ENCODE measurements at regions not wholly inside any gene's neighbourhood (a gene's known extent, or its start where the extent isn't known, plus 50 kb on each side); places are given as distances from the start of the nearest gene placed in this dataset.

DNA sequence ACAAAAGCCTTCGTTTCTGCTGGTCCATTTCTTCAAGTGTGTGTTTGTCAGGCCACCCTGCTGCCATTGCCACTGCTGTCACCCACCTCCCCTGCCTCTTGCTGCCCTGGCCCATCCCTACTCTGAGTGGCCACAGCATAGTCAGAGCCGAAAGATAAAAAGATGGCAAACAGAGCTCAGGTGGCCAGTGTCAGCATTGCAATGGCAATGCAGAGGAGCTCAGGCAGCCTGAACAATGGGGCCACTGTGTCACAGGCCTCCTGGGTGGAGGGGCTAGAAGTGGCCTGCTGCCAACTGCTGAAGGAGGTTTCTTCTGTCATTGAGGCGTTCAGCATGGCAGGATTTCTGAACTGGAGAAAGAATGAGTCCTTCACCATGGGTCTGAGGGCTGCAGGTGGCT, 137.1 kb downstream of the CSNK2A3 start:
- ATAC-seq, result no peak
- TF ChIP-seq, protein P1, sequence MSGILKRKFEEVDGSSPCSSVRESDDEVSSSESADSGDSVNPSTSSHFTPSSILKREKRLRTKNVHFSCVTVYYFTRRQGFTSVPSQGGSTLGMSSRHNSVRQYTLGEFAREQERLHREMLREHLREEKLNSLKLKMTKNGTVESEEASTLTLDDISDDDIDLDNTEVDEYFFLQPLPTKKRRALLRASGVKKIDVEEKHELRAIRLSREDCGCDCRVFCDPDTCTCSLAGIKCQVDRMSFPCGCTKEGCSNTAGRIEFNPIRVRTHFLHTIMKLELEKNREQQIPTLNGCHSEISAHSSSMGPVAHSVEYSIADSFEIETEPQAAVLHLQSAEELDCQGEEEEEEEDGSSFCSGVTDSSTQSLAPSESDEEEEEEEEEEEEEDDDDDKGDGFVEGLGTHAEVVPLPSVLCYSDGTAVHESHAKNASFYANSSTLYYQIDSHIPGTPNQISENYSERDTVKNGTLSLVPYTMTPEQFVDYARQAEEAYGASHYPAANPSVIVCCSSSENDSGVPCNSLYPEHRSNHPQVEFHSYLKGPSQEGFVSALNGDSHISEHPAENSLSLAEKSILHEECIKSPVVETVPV (CRISPR knock-in tag; IDR thresholded peaks at IDR 0.05), result no peak
- no peak for TF ChIP-seq BACH2 (CRISPR knock-in tag; IDR thresholded peaks at IDR 0.05; ENCODE audit: borderline replicate concordance)
- no peak for TF ChIP-seq PPARA (CRISPR knock-in tag; IDR thresholded peaks at IDR 0.05; ENCODE audit: borderline replicate concordance)
- TF ChIP-seq ARNTL (CRISPR knock-in tag; IDR thresholded peaks at IDR 0.05; ENCODE audit: borderline replicate concordance, low read depth), result no peak
- TF ChIP-seq, protein P2, sequence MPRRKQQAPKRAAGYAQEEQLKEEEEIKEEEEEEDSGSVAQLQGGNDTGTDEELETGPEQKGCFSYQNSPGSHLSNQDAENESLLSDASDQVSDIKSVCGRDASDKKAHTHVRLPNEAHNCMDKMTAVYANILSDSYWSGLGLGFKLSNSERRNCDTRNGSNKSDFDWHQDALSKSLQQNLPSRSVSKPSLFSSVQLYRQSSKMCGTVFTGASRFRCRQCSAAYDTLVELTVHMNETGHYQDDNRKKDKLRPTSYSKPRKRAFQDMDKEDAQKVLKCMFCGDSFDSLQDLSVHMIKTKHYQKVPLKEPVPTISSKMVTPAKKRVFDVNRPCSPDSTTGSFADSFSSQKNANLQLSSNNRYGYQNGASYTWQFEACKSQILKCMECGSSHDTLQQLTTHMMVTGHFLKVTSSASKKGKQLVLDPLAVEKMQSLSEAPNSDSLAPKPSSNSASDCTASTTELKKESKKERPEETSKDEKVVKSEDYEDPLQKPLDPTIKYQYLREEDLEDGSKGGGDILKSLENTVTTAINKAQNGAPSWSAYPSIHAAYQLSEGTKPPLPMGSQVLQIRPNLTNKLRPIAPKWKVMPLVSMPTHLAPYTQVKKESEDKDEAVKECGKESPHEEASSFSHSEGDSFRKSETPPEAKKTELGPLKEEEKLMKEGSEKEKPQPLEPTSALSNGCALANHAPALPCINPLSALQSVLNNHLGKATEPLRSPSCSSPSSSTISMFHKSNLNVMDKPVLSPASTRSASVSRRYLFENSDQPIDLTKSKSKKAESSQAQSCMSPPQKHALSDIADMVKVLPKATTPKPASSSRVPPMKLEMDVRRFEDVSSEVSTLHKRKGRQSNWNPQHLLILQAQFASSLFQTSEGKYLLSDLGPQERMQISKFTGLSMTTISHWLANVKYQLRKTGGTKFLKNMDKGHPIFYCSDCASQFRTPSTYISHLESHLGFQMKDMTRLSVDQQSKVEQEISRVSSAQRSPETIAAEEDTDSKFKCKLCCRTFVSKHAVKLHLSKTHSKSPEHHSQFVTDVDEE (CRISPR knock-in tag; IDR thresholded peaks at IDR 0.05), result no peak
- TF ChIP-seq ZFP30 (CRISPR knock-in tag; IDR thresholded peaks at IDR 0.05), result no peak
- TF ChIP-seq, protein P3, sequence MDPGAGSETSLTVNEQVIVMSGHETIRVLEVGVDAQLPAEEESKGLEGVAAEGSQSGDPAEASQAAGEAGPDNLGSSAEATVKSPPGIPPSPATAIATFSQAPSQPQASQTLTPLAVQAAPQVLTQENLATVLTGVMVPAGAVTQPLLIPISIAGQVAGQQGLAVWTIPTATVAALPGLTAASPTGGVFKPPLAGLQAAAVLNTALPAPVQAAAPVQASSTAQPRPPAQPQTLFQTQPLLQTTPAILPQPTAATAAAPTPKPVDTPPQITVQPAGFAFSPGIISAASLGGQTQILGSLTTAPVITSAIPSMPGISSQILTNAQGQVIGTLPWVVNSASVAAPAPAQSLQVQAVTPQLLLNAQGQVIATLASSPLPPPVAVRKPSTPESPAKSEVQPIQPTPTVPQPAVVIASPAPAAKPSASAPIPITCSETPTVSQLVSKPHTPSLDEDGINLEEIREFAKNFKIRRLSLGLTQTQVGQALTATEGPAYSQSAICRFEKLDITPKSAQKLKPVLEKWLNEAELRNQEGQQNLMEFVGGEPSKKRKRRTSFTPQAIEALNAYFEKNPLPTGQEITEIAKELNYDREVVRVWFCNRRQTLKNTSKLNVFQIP (CRISPR knock-in tag; IDR thresholded peaks at IDR 0.05; ENCODE audit: borderline replicate concordance, low read depth), result no peak
- no peak for TF ChIP-seq ISL1 (CRISPR knock-in tag; IDR thresholded peaks at IDR 0.05)
- no peak for TF ChIP-seq TOX (CRISPR knock-in tag; IDR thresholded peaks at IDR 0.05; ENCODE audit: borderline replicate concordance)
- no peak for TF ChIP-seq ESRRG (CRISPR knock-in tag; IDR thresholded peaks at IDR 0.05)
- no peak for TF ChIP-seq GLIS3 (CRISPR knock-in tag; IDR thresholded peaks at IDR 0.05)
- no peak for TF ChIP-seq RARB (CRISPR knock-in tag; IDR thresholded peaks at IDR 0.05)
- no peak for TF ChIP-seq OSR1 (CRISPR knock-in tag; IDR thresholded peaks at IDR 0.05)
- TF ChIP-seq, protein P4, sequence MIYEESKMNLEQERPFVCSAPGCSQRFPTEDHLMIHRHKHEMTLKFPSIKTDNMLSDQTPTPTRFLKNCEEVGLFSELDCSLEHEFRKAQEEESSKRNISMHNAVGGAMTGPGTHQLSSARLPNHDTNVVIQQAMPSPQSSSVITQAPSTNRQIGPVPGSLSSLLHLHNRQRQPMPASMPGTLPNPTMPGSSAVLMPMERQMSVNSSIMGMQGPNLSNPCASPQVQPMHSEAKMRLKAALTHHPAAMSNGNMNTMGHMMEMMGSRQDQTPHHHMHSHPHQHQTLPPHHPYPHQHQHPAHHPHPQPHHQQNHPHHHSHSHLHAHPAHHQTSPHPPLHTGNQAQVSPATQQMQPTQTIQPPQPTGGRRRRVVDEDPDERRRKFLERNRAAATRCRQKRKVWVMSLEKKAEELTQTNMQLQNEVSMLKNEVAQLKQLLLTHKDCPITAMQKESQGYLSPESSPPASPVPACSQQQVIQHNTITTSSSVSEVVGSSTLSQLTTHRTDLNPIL (CRISPR knock-in tag; IDR thresholded peaks at IDR 0.05; ENCODE audit: low read depth), result no peak
- TF ChIP-seq CSDC2 (CRISPR knock-in tag; IDR thresholded peaks at IDR 0.05), result no peak
- no peak for TF ChIP-seq ZC3H10 (CRISPR knock-in tag; IDR thresholded peaks at IDR 0.05)
- TF ChIP-seq ZFP3 (CRISPR knock-in tag; IDR thresholded peaks at IDR 0.05), result no peak
- no peak for TF ChIP-seq ZNF565 (CRISPR knock-in tag; conservative IDR thresholded peaks at IDR 0.05; ENCODE audit: low read depth)

DNA sequence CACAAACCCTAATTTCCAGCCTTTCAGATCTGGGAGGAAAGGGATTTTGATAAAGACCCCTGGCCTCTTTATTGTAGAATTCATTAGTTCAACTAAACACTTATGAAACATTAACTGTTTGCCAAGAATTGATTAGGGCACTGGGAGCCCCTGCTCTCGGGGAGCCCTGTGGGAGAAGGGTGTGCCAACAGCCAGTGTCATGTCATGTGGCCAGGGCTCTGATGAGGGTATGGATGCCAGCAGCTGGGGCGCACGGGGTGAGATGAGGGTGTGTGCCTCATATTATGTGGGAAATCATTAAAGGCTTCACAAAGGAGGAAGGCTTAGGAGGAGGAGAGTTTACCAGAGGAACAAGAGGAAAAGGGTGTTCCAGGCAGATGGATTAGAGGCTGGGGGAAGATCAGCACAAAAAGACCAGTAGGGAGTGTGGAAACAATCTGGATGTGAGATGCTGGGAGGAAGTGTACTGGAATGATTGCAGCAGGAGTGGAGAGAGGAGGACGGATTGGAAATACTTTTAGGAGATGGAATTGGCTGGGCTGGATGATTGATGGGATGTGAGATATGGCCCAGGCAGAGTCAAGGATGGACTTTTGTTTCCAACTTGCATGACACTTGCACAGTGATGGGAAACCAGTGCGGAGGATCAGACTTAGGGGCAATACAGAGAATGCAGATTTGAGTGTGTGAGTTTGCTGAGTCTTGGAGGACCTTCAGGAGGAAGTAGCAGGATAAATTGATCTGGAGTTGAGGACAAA, 137.8 kb downstream of the CSNK2A3 start:
- ATAC-seq, result no peak
- no peak for TF ChIP-seq ZC3H10 (CRISPR knock-in tag; IDR thresholded peaks at IDR 0.05)
- no peak for TF ChIP-seq TCF4 (CRISPR knock-in tag; IDR thresholded peaks at IDR 0.05; ENCODE audit: borderline replicate concordance)
- no peak for TF ChIP-seq ZNF70 (CRISPR knock-in tag; IDR thresholded peaks at IDR 0.05)
- TF ChIP-seq, protein P2 (CRISPR knock-in tag; IDR thresholded peaks at IDR 0.05), result no peak
- TF ChIP-seq SNAI2 (CRISPR knock-in tag; IDR thresholded peaks at IDR 0.05), result no peak
- TF ChIP-seq CSDC2 (CRISPR knock-in tag; IDR thresholded peaks at IDR 0.05), result no peak
- no peak for TF ChIP-seq PPARA (CRISPR knock-in tag; IDR thresholded peaks at IDR 0.05; ENCODE audit: borderline replicate concordance)
- TF ChIP-seq, protein P4 (CRISPR knock-in tag; IDR thresholded peaks at IDR 0.05; ENCODE audit: low read depth), result no peak
- TF ChIP-seq ZFP3 (CRISPR knock-in tag; IDR thresholded peaks at IDR 0.05), result no peak
- TF ChIP-seq ESRRG (CRISPR knock-in tag; IDR thresholded peaks at IDR 0.05), result no peak
- TF ChIP-seq ZNF8 (CRISPR knock-in tag; IDR thresholded peaks at IDR 0.05), result no peak
- TF ChIP-seq RARB (CRISPR knock-in tag; IDR thresholded peaks at IDR 0.05), result no peak
- TF ChIP-seq, protein P3 (CRISPR knock-in tag; IDR thresholded peaks at IDR 0.05; ENCODE audit: borderline replicate concordance, low read depth), result no peak
- TF ChIP-seq ZNF565 (CRISPR knock-in tag; conservative IDR thresholded peaks at IDR 0.05; ENCODE audit: low read depth), result no peak
- no peak for TF ChIP-seq TOX (CRISPR knock-in tag; IDR thresholded peaks at IDR 0.05; ENCODE audit: borderline replicate concordance)
- TF ChIP-seq GLIS3 (CRISPR knock-in tag; IDR thresholded peaks at IDR 0.05), result no peak
- no peak for TF ChIP-seq ZFP30 (CRISPR knock-in tag; IDR thresholded peaks at IDR 0.05)
- TF ChIP-seq, protein P1 (CRISPR knock-in tag; IDR thresholded peaks at IDR 0.05), result no peak

Data from SK-N-SH treated with all-trans-retinoic acid at 6 μM for 48 hours (cell line).